WTC11 (cell line): ENCODE measurements at regions not wholly inside any gene's neighbourhood (a gene's known extent, or its start where the extent isn't known, plus 50 kb on each side); places are given as distances from the start of the nearest gene placed in this dataset.
A peak's percentile ranks its signal among the peaks of the same experiment; 100 is the strongest.

Experiments
- ATAC-seq: fragments of 200-7000 bp; cut with Tn5 transposase; 2 replicates; pipeline ENCODE4 v1.10.0; 2021; ENCODE audit warnings: mild to moderate bottlenecking, moderate library complexity
- CTCF ChIA-PET: fragments of 300-600 bp; sonication (Branson Sonifier 250); formaldehyde crosslinking; loops from one replicate; lab custom pipeline; 2021; ENCODE audit warnings: antibody characterized with exemption; lab: Charles Lee
- POLR2A ChIA-PET: fragments of 350-600 bp; sonication (Branson Sonifier 250); formaldehyde crosslinking; loops from one replicate; lab custom pipeline; 2021; ENCODE audit warnings: antibody characterized with exemption; lab: Charles Lee
- DNase-seq: peaks from one replicate; pipeline ENCODE4 v3.0.0; 2021; ENCODE audit warnings: low spot score
- H3K27ac Mint-ChIP-seq: 2 replicates; pipeline ENCODE4 v1.8.0; 2021; ENCODE audit warnings: mixed read lengths
- H3K27me3 Mint-ChIP-seq: 2 replicates; pipeline ENCODE4 v1.8.0; 2021; ENCODE audit warnings: low read depth, mild to moderate bottlenecking, moderate library complexity, mixed read lengths
- H3K36me3 Mint-ChIP-seq: 2 replicates; pipeline ENCODE4 v1.8.0; 2021; ENCODE audit warnings: mixed read lengths
- H3K4me1 Mint-ChIP-seq: 2 replicates; pipeline ENCODE4 v1.8.0; 2022; ENCODE audit warnings: mixed read lengths
- H3K4me3 Mint-ChIP-seq: 2 replicates; pipeline ENCODE4 v1.8.0; 2021; ENCODE audit warnings: mild to moderate bottlenecking, moderate library complexity, mixed read lengths
- H3K9me3 Mint-ChIP-seq: 2 replicates; pipeline ENCODE4 v1.8.0; 2021; ENCODE audit warnings: mixed read lengths
- ATF6 ChIP-seq: sonication (generic); formaldehyde crosslinking; IDR thresholded peaks from 2 replicates; pipeline ENCODE4 v1.8.1; 2023; ENCODE audit warnings: mild to moderate bottlenecking, missing genetic modification reagents
- E2F1 ChIP-seq: sonication (generic); formaldehyde crosslinking; IDR thresholded peaks from 2 replicates; pipeline ENCODE4 v1.8.0; 2022; ENCODE audit warnings: mild to moderate bottlenecking, missing genetic modification reagents
- FOXP4 ChIP-seq: sonication (generic); formaldehyde crosslinking; IDR thresholded peaks from 2 replicates; pipeline ENCODE4 v1.8.0; 2022; ENCODE audit warnings: mild to moderate bottlenecking, missing genetic modification reagents
- GRHL2 ChIP-seq: fragments of 250-450 bp; sonication (Bioruptor Pico); IDR thresholded peaks from 2 replicates; pipeline ENCODE4 v1.8.0; 2022; ENCODE audit warnings: mild to moderate bottlenecking, moderate library complexity; ENCODE audit not compliant: insufficient replicate concordance, severe bottlenecking
- HMGA2 ChIP-seq: fragments of 250-450 bp; sonication (Bioruptor Pico); IDR thresholded peaks from 2 replicates; pipeline ENCODE4 v1.4.0; 2021; ENCODE audit warnings: mild to moderate bottlenecking, moderate library complexity
- IRF1 ChIP-seq: sonication (generic); formaldehyde crosslinking; IDR thresholded peaks from 2 replicates; pipeline ENCODE4 v1.8.0; 2023; ENCODE audit warnings: missing genetic modification reagents
- JAZF1 ChIP-seq: fragments of 250-450 bp; sonication (Bioruptor Pico); IDR thresholded peaks from 2 replicates; pipeline ENCODE4 v1.9.0; 2021; ENCODE audit warnings: moderate library complexity, mild to moderate bottlenecking, inconsistent platforms
- OVOL2 ChIP-seq: fragments of 250-450 bp; sonication (Bioruptor Pico); IDR thresholded peaks from 2 replicates; pipeline ENCODE4 v1.9.0; 2021; ENCODE audit warnings: mild to moderate bottlenecking, borderline replicate concordance
- PREB ChIP-seq: sonication (generic); formaldehyde crosslinking; IDR thresholded peaks from 2 replicates; pipeline ENCODE4 v1.8.1; 2022; ENCODE audit warnings: mild to moderate bottlenecking, missing genetic modification reagents, moderate library complexity, borderline replicate concordance
- TEAD4 ChIP-seq: sonication (generic); formaldehyde crosslinking; IDR thresholded peaks from 2 replicates; pipeline ENCODE4 v1.8.0; 2022; ENCODE audit warnings: mild to moderate bottlenecking, missing genetic modification reagents
- USF1 ChIP-seq: sonication (generic); formaldehyde crosslinking; IDR thresholded peaks from 2 replicates; pipeline ENCODE4 v1.8.0; 2022; ENCODE audit warnings: mild to moderate bottlenecking, missing genetic modification reagents
- USF2 ChIP-seq: sonication (generic); formaldehyde crosslinking; IDR thresholded peaks from 2 replicates; pipeline ENCODE4 v1.8.1; 2023; ENCODE audit warnings: mild to moderate bottlenecking, missing genetic modification reagents, moderate library complexity
- ZNF281 ChIP-seq: sonication (generic); formaldehyde crosslinking; IDR thresholded peaks from 2 replicates; pipeline ENCODE4 v1.8.0; 2023; ENCODE audit warnings: mild to moderate bottlenecking, missing genetic modification reagents
- ZNF317 ChIP-seq: sonication (generic); formaldehyde crosslinking; IDR thresholded peaks from 2 replicates; pipeline ENCODE4 v1.8.1; 2023; ENCODE audit warnings: low read depth, mild to moderate bottlenecking, moderate library complexity, missing genetic modification reagents, borderline replicate concordance
- ZNF423 ChIP-seq: fragments of 250-450 bp; sonication (Bioruptor Pico); IDR thresholded peaks from 2 replicates; pipeline ENCODE4 v2.1.2; 2022; ENCODE audit warnings: mild to moderate bottlenecking, moderate library complexity
- ZNF671 ChIP-seq: fragments of 250-450 bp; sonication (Bioruptor Pico); IDR thresholded peaks from 2 replicates; pipeline ENCODE4 v1.8.0; 2021; ENCODE audit warnings: mild to moderate bottlenecking

GRCh38 chr4:156060661-156061060 lies 107.0 kb upstream of the CTSO start (continued):
- TF ChIP-seq OVOL2 (CRISPR knock-in tag): no peak
- TF ChIP-seq ZNF281 (CRISPR knock-in tag): no peak

GRCh38 chr4:156053174-156053573 lies 99.5 kb upstream of the CTSO start:
- Mint-ChIP-seq H3K4me1 (no peaks in the 10 kb centered on the region), H3K27ac (peak overlapping the region; percentile 33; the same call in 1 of the 2 replicates), H3K4me3 (no peak overlapping the region), H3K36me3 (no peaks in the 10 kb centered on the region; the same call in 1 of the 2 replicates), H3K9me3 (peaks cover 3% of the 10 kb centered on the region; the same call in 1 of the 2 replicates), H3K27me3 (no peaks in the 10 kb centered on the region)
- no peak for ATAC-seq
- TF ChIP-seq JAZF1 (CRISPR knock-in tag): no peak
- TF ChIP-seq FOXP4 (CRISPR knock-in tag): no peak
- TF ChIP-seq USF2: no peak
- no peak for TF ChIP-seq ATF6 (CRISPR knock-in tag)
- TF ChIP-seq GRHL2 (CRISPR knock-in tag): no peak
- TF ChIP-seq ZNF317 (CRISPR knock-in tag): no peak
- TF ChIP-seq ZNF671 (CRISPR knock-in tag): no peak
- no peak for TF ChIP-seq USF1 (CRISPR knock-in tag)
- no peak for TF ChIP-seq TEAD4 (CRISPR knock-in tag)
- TF ChIP-seq ZNF423: no peak
- TF ChIP-seq PREB (CRISPR knock-in tag): no peak
- TF ChIP-seq IRF1 (CRISPR knock-in tag): no peak
- no peak for TF ChIP-seq E2F1 (CRISPR knock-in tag)
- TF ChIP-seq HMGA2: no peak
- DNase-seq: no peak
- POLR2A ChIA-PET: no interaction called here
- CTCF ChIA-PET: interaction anchor here (0.9 kb wide), 1 partner anchor 15 kb away, joined by 3 read pairs; no protein-coding TSS in a partner anchor
